DMS153 (cell line): ENCODE measurements at regions not wholly inside any gene's neighbourhood (a gene's known extent, or its start where the extent isn't known, plus 50 kb on each side); places are given as distances from the start of the nearest gene placed in this dataset.
"Not testable (repeated sequence)": the region's sequence is repeated elsewhere in the genome, so short reads cannot be mapped to it uniquely, and the experiment has no call there.

Experiments
- DNase-seq: peaks from one replicate; lab custom pipeline; 2025; lab: John Stamatoyannopoulos, UW

- no peak for DNase-seq
Measured at GRCh38 chr21:17045214-17045853, 467.5 kb upstream of the CXADR start.

GRCh38 chr21:17048974-17049373, 463.9 kb upstream of the CXADR start:
- DNase-seq: no peak

GRCh38 chr21:17050156-17050555, 462.7 kb upstream of the CXADR start:
- no peak for DNase-seq

- no peak for DNase-seq
Measured at GRCh38 chr21:17050646-17051045, 462.2 kb upstream of the CXADR start.

- no peak for DNase-seq
Measured at GRCh38 chr21:17051054-17051453, 461.8 kb upstream of the CXADR start.

- DNase-seq: no peak
Measured at GRCh38 chr21:17053321-17053720, 459.5 kb upstream of the CXADR start.

- no peak for DNase-seq
Measured at GRCh38 chr21:17059936-17060335, 452.9 kb upstream of the CXADR start.

- no peak for DNase-seq
Measured at GRCh38 chr21:17066006-17066405, 446.8 kb upstream of the CXADR start.

- DNase-seq: no peak
Measured at GRCh38 chr21:17071093-17071492, 441.8 kb upstream of the CXADR start.

GRCh38 chr21:17081193-17081592, 431.6 kb upstream of the CXADR start:
- DNase-seq: no peak

- DNase-seq: no peak
Measured at GRCh38 chr21:17082843-17083483, 429.9 kb upstream of the CXADR start.

- DNase-seq: no peak
Measured at GRCh38 chr21:17085707-17086106, 427.1 kb upstream of the CXADR start.

GRCh38 chr21:17088500-17088899, 424.3 kb upstream of the CXADR start:
- DNase-seq: no peak

GRCh38 chr21:17089091-17089491, 423.8 kb upstream of the CXADR start:
- DNase-seq: no peak

GRCh38 chr21:17101696-17102095, 411.1 kb upstream of the CXADR start:
- DNase-seq: no peak

- no peak for DNase-seq
Measured at GRCh38 chr21:17105932-17106331, 406.9 kb upstream of the CXADR start.

- DNase-seq: no peak
Measured at GRCh38 chr21:17114045-17114444, 398.8 kb upstream of the CXADR start.

GRCh38 chr21:17118638-17119384, 394.0 kb upstream of the CXADR start:
- DNase-seq: no peak

- no peak for DNase-seq
Measured at GRCh38 chr21:17119466-17120297, 393.2 kb upstream of the CXADR start.

GRCh38 chr21:17127395-17127794, 385.4 kb upstream of the CXADR start:
- DNase-seq: not testable (repeated sequence)

- no peak for DNase-seq
Measured at GRCh38 chr21:17128132-17128531, 384.7 kb upstream of the CXADR start.

GRCh38 chr21:17139159-17139558, 373.7 kb upstream of the CXADR start:
- DNase-seq: not testable (repeated sequence)
